ENCODE measurements at regions not wholly inside any gene's neighbourhood (a gene's known extent, or its start where the extent isn't known, plus 50 kb on each side); places are given as distances from the start of the nearest gene placed in this dataset.

GRCh38 chr11:31882951-31883392 is 71.8 kb upstream of the PAX6 start:
- ATAC-seq (ENCODE audit: low read depth in 2 of 2) (no peak), DNase-seq (no peak)
- Mint-ChIP-seq H3K27me3 (peaks cover 5% of the 10 kb centered on the region), H3K9me3 (peaks cover 0 to 2% (median 0%) of the 10 kb centered on the region in 7 donors), H3K27ac (no peak overlapping the region), H3K4me1 (no peaks in the 10 kb centered on the region), H3K4me3 (peak overlapping the region in 1 of 4 donors; percentile 32), H3K36me3 (no peaks in the 10 kb centered on the region)
- Histone ChIP-seq H3K36me3 (ENCODE audit: control insufficient read depth, insufficient read depth, low read length) (no peaks in the 10 kb centered on the region), H3K4me1 (ENCODE audit: control insufficient read depth, insufficient read depth, low read length, poor library complexity, severe bottlenecking) (no peaks in the 10 kb centered on the region), H3K27me3 (ENCODE audit: control insufficient read depth, insufficient read depth, low read length) (peaks cover 2% of the 10 kb centered on the region), H3K27ac (ENCODE audit: insufficient read depth, low read length, poor library complexity, severe bottlenecking) (no peak overlapping the region), H3K9me3 (ENCODE audit: control insufficient read depth in 2 of 2, low read length in 2 of 2) (no peaks in the 10 kb centered on the region), H3K4me3 (ENCODE audit: low read depth, low read length) (no peak overlapping the region)

- H3K4me3 Mint-ChIP-seq = no peak overlapping the region
- Histone ChIP-seq H3K27ac (ENCODE audit: insufficient read depth, low read length, poor library complexity, severe bottlenecking) (no peak overlapping the region), H3K4me1 (ENCODE audit: control insufficient read depth, insufficient read depth, low read length, poor library complexity, severe bottlenecking) (no peaks in the 10 kb centered on the region), H3K27me3 (ENCODE audit: control insufficient read depth, insufficient read depth, low read length) (peaks cover 2% of the 10 kb centered on the region), H3K36me3 (ENCODE audit: control insufficient read depth, insufficient read depth, low read length) (no peaks in the 10 kb centered on the region), H3K9me3 (ENCODE audit: control insufficient read depth in 2 of 2, low read length in 2 of 2) (no peaks in the 10 kb centered on the region), H3K4me3 (ENCODE audit: low read depth, low read length) (no peak overlapping the region)
- DNase-seq (no peak), ATAC-seq (ENCODE audit: low read depth in 2 of 2) (no peak)
- no peaks in the 10 kb centered on the region for H3K36me3 Mint-ChIP-seq
- no peaks in the 10 kb centered on the region for H3K4me1 Mint-ChIP-seq
- H3K9me3 Mint-ChIP-seq = peaks cover 0 to 2% (median 0%) of the 10 kb centered on the region in 7 donors
- peaks cover 8% of the 10 kb centered on the region for H3K27me3 Mint-ChIP-seq
- H3K27ac Mint-ChIP-seq = no peak overlapping the region
Observed at GRCh38 chr11:31881825-31882224, 70.7 kb upstream of the PAX6 start.

GRCh38 chr11:31879681-31880080 is 68.6 kb upstream of the PAX6 start:
- no peak overlapping the region for H3K4me3 ChIP-seq (ENCODE audit: low read depth, low read length)
- Mint-ChIP-seq H3K36me3 (no peaks in the 10 kb centered on the region), H3K27ac (no peak overlapping the region), H3K4me1 (no peaks in the 10 kb centered on the region), H3K9me3 (peaks cover 0 to 2% (median 0%) of the 10 kb centered on the region in 7 donors), H3K4me3 (no peak overlapping the region), H3K27me3 (peaks cover 16% of the 10 kb centered on the region)
- no peaks in the 10 kb centered on the region for H3K4me1 ChIP-seq (ENCODE audit: control insufficient read depth, insufficient read depth, low read length, poor library complexity, severe bottlenecking)
- H3K27me3 ChIP-seq (ENCODE audit: control insufficient read depth, insufficient read depth, low read length) = peaks cover 2% of the 10 kb centered on the region
- no peaks in the 10 kb centered on the region for H3K9me3 ChIP-seq (ENCODE audit: control insufficient read depth in 2 of 2, low read length in 2 of 2)
- no peaks in the 10 kb centered on the region for H3K36me3 ChIP-seq (ENCODE audit: control insufficient read depth, insufficient read depth, low read length)
- no peak for ATAC-seq (ENCODE audit: low read depth in 2 of 2)
- no peak for DNase-seq
- no peak overlapping the region for H3K27ac ChIP-seq (ENCODE audit: insufficient read depth, low read length, poor library complexity, severe bottlenecking)

GRCh38 chr11:31877863-31878262 is 66.7 kb upstream of the PAX6 start:
- peaks cover 2% of the 10 kb centered on the region for H3K27me3 ChIP-seq (ENCODE audit: control insufficient read depth, insufficient read depth, low read length)
- DNase-seq (no peak), ATAC-seq (ENCODE audit: low read depth in 2 of 2) (no peak)
- no peak overlapping the region for H3K4me3 Mint-ChIP-seq
- H3K4me3 ChIP-seq (ENCODE audit: low read depth, low read length) = no peak overlapping the region
- H3K36me3 ChIP-seq (ENCODE audit: control insufficient read depth, insufficient read depth, low read length) = no peaks in the 10 kb centered on the region
- H3K27me3 Mint-ChIP-seq = peaks cover 18% of the 10 kb centered on the region
- peaks cover 0 to 2% (median 0%) of the 10 kb centered on the region in 7 donors for H3K9me3 Mint-ChIP-seq
- no peaks in the 10 kb centered on the region for H3K4me1 ChIP-seq (ENCODE audit: control insufficient read depth, insufficient read depth, low read length, poor library complexity, severe bottlenecking)
- no peaks in the 10 kb centered on the region for H3K4me1 Mint-ChIP-seq
- H3K9me3 ChIP-seq (ENCODE audit: control insufficient read depth in 2 of 2, low read length in 2 of 2) = no peaks in the 10 kb centered on the region
- H3K27ac Mint-ChIP-seq = no peak overlapping the region
- H3K36me3 Mint-ChIP-seq = no peaks in the 10 kb centered on the region
- H3K27ac ChIP-seq (ENCODE audit: insufficient read depth, low read length, poor library complexity, severe bottlenecking) = no peak overlapping the region

GRCh38 chr11:31877083-31877482 is 66.0 kb upstream of the PAX6 start:
- peaks cover 2% of the 10 kb centered on the region for H3K27me3 ChIP-seq (ENCODE audit: control insufficient read depth, insufficient read depth, low read length)
- Mint-ChIP-seq H3K9me3 (peaks cover 0 to 2% (median 0%) of the 10 kb centered on the region in 7 donors), H3K27ac (no peak overlapping the region), H3K36me3 (no peaks in the 10 kb centered on the region), H3K27me3 (peaks cover 21% of the 10 kb centered on the region), H3K4me3 (no peak overlapping the region), H3K4me1 (no peaks in the 10 kb centered on the region)
- no peak overlapping the region for H3K4me3 ChIP-seq (ENCODE audit: low read depth, low read length)
- DNase-seq = no peak
- no peak for ATAC-seq (ENCODE audit: low read depth in 2 of 2)
- no peaks in the 10 kb centered on the region for H3K36me3 ChIP-seq (ENCODE audit: control insufficient read depth, insufficient read depth, low read length)
- no peak overlapping the region for H3K27ac ChIP-seq (ENCODE audit: insufficient read depth, low read length, poor library complexity, severe bottlenecking)
- no peaks in the 10 kb centered on the region for H3K4me1 ChIP-seq (ENCODE audit: control insufficient read depth, insufficient read depth, low read length, poor library complexity, severe bottlenecking)
- H3K9me3 ChIP-seq (ENCODE audit: control insufficient read depth in 2 of 2, low read length in 2 of 2) = no peaks in the 10 kb centered on the region

- no peaks in the 10 kb centered on the region for H3K36me3 Mint-ChIP-seq
- H3K4me3 Mint-ChIP-seq = no peak overlapping the region
- no peaks in the 10 kb centered on the region for H3K4me1 Mint-ChIP-seq
- ATAC-seq (ENCODE audit: low read depth in 2 of 2) (no peak), DNase-seq (no peak)
- H3K4me3 ChIP-seq (ENCODE audit: low read depth, low read length) = no peak overlapping the region
- no peaks in the 10 kb centered on the region for H3K4me1 ChIP-seq (ENCODE audit: control insufficient read depth, insufficient read depth, low read length, poor library complexity, severe bottlenecking)
- H3K27me3 Mint-ChIP-seq = peaks cover 21% of the 10 kb centered on the region
- H3K27ac Mint-ChIP-seq = no peak overlapping the region
- H3K9me3 ChIP-seq (ENCODE audit: control insufficient read depth in 2 of 2, low read length in 2 of 2) = no peaks in the 10 kb centered on the region
- no peaks in the 10 kb centered on the region for H3K36me3 ChIP-seq (ENCODE audit: control insufficient read depth, insufficient read depth, low read length)
- H3K27me3 ChIP-seq (ENCODE audit: control insufficient read depth, insufficient read depth, low read length) = peaks cover 2% of the 10 kb centered on the region
- H3K27ac ChIP-seq (ENCODE audit: insufficient read depth, low read length, poor library complexity, severe bottlenecking) = no peak overlapping the region
- H3K9me3 Mint-ChIP-seq = no peaks in the 10 kb centered on the region
Observed at GRCh38 chr11:31875866-31876560, 64.9 kb upstream of the PAX6 start.

- no peak overlapping the region for H3K4me3 Mint-ChIP-seq
- no peaks in the 10 kb centered on the region for H3K4me1 Mint-ChIP-seq
- Histone ChIP-seq H3K9me3 (ENCODE audit: control insufficient read depth in 2 of 2, low read length in 2 of 2) (no peaks in the 10 kb centered on the region), H3K27me3 (ENCODE audit: control insufficient read depth, insufficient read depth, low read length) (peaks cover 2% of the 10 kb centered on the region), H3K36me3 (ENCODE audit: control insufficient read depth, insufficient read depth, low read length) (no peaks in the 10 kb centered on the region), H3K27ac (ENCODE audit: insufficient read depth, low read length, poor library complexity, severe bottlenecking) (no peak overlapping the region), H3K4me1 (ENCODE audit: control insufficient read depth, insufficient read depth, low read length, poor library complexity, severe bottlenecking) (no peaks in the 10 kb centered on the region), H3K4me3 (ENCODE audit: low read depth, low read length) (no peak overlapping the region)
- H3K27me3 Mint-ChIP-seq = peaks cover 21% of the 10 kb centered on the region
- ATAC-seq (ENCODE audit: low read depth in 2 of 2) = no peak
- no peaks in the 10 kb centered on the region for H3K9me3 Mint-ChIP-seq
- no peak overlapping the region for H3K27ac Mint-ChIP-seq
- no peak for DNase-seq
- H3K36me3 Mint-ChIP-seq = no peaks in the 10 kb centered on the region
Observed at GRCh38 chr11:31874631-31875191, 63.6 kb upstream of the PAX6 start.

GRCh38 chr11:31873124-31873523 is 62.0 kb upstream of the PAX6 start:
- Histone ChIP-seq H3K36me3 (ENCODE audit: control insufficient read depth, insufficient read depth, low read length) (no peaks in the 10 kb centered on the region), H3K4me3 (ENCODE audit: low read depth, low read length) (no peak overlapping the region), H3K4me1 (ENCODE audit: control insufficient read depth, insufficient read depth, low read length, poor library complexity, severe bottlenecking) (no peaks in the 10 kb centered on the region), H3K27ac (ENCODE audit: insufficient read depth, low read length, poor library complexity, severe bottlenecking) (no peak overlapping the region), H3K27me3 (ENCODE audit: control insufficient read depth, insufficient read depth, low read length) (peaks cover 2% of the 10 kb centered on the region), H3K9me3 (ENCODE audit: control insufficient read depth in 2 of 2, low read length in 2 of 2) (no peaks in the 10 kb centered on the region)
- Mint-ChIP-seq H3K36me3 (no peaks in the 10 kb centered on the region), H3K4me3 (no peak overlapping the region), H3K4me1 (no peaks in the 10 kb centered on the region), H3K27me3 (peaks cover 21% of the 10 kb centered on the region), H3K9me3 (no peaks in the 10 kb centered on the region), H3K27ac (no peak overlapping the region)
- no peak for ATAC-seq (ENCODE audit: low read depth in 2 of 2)
- no peak for DNase-seq

Measured in CD4-positive, CD25-positive, alpha-beta regulatory T cell (primary cell).